Umbilical cord (tissue), 1 donor: ENCODE measurements at regions not wholly inside any gene's neighbourhood (a gene's known extent, or its start where the extent isn't known, plus 50 kb on each side); places are given as distances from the start of the nearest gene placed in this dataset.

Experiments used
- DNase-seq: peaks from one replicate; pipeline ENCODE4 v3.0.0-alpha.2; 2015; ENCODE audit warnings: low spot score

- DNase-seq, result no peak
Measured at GRCh38 chr7:20267482-20267881, 50.3 kb upstream of the MACC1 start.

GRCh38 chr7:20268824-20269223 is 51.6 kb upstream of the MACC1 start:
- no peak for DNase-seq

GRCh38 chr7:20269726-20270125 is 52.5 kb upstream of the MACC1 start:
- DNase-seq, result no peak

- no peak for DNase-seq
Measured at GRCh38 chr7:20270371-20270770, 53.2 kb upstream of the MACC1 start.

GRCh38 chr7:20270867-20271266 is 53.7 kb upstream of the MACC1 start:
- no peak for DNase-seq

- DNase-seq, result no peak
Measured at GRCh38 chr7:20275637-20276036, 55.1 kb upstream of the ITGB8 start.

- no peak for DNase-seq
Measured at GRCh38 chr7:20276705-20277472, 53.8 kb upstream of the ITGB8 start.

GRCh38 chr7:20279979-20280378 is 50.7 kb upstream of the ITGB8 start:
- no peak for DNase-seq

GRCh38 chr7:20280475-20281351 is 50.0 kb upstream of the ITGB8 start:
- DNase-seq, result peak; percentile 76
